HEK293T (cell line): ENCODE measurements at regions not wholly inside any gene's neighbourhood (a gene's known extent, or its start where the extent isn't known, plus 50 kb on each side); places are given as distances from the start of the nearest gene placed in this dataset.

Experiments
- CTCF ChIA-PET: fragments of 350-600 bp; formaldehyde crosslinking; extraction: SDS; loops from one replicate; lab custom pipeline; 2021; ENCODE audit warnings: antibody characterized with exemption, inconsistent platforms; lab: Yijun Ruan, JAX
- POLR2A ChIA-PET: fragments of 350-600 bp; formaldehyde crosslinking; extraction: SDS; loops from one replicate; lab custom pipeline; 2020; ENCODE audit warnings: antibody characterized with exemption, inconsistent platforms; lab: Yijun Ruan, JAX
- DNase-seq: peaks from one replicate; pipeline ENCODE4 v3.0.0; 2012; ENCODE audit warnings: mixed read lengths; ENCODE audit errors: extremely low spot score
- ARNT ChIP-seq: fragments of 450-650 bp; IDR thresholded peaks from 2 replicates; pipeline ENCODE4 v1.6.1; 2017; ENCODE audit warnings: mild to moderate bottlenecking
- BHLHE40 ChIP-seq: fragments of 450-650 bp; IDR thresholded peaks from 2 replicates; pipeline ENCODE4 v1.6.1; 2016; ENCODE audit warnings: mild to moderate bottlenecking, moderate library complexity, borderline replicate concordance
- CTBP1 ChIP-seq: fragments of 450-650 bp; IDR thresholded peaks from 2 replicates; pipeline ENCODE4 v1.6.1; 2016; ENCODE audit warnings: borderline replicate concordance
- ELF4 ChIP-seq: fragments of 450-650 bp; IDR thresholded peaks from 2 replicates; pipeline ENCODE4 v1.6.1; 2017; ENCODE audit warnings: antibody characterized with exemption
- FOXA1 ChIP-seq: fragments of 450-650 bp; IDR thresholded peaks from 2 replicates; pipeline ENCODE4 v1.6.1; 2016; ENCODE audit warnings: mild to moderate bottlenecking
- FOXK2 ChIP-seq: fragments of 450-650 bp; IDR thresholded peaks from 2 replicates; pipeline ENCODE4 v1.6.1; 2016; ENCODE audit warnings: mild to moderate bottlenecking
- FOXM1 ChIP-seq: fragments of 450-650 bp; IDR thresholded peaks from 2 replicates; pipeline ENCODE4 v1.6.1; 2017; ENCODE audit warnings: mild to moderate bottlenecking, borderline replicate concordance
- HDGF ChIP-seq: fragments of 450-650 bp; IDR thresholded peaks from 2 replicates; pipeline ENCODE4 v1.6.1; 2017; ENCODE audit warnings: antibody characterized with exemption, borderline replicate concordance
- L3MBTL2 ChIP-seq: fragments of 450-650 bp; conservative IDR thresholded peaks from 2 replicates; pipeline ENCODE4 v1.6.1; 2016; ENCODE audit warnings: mild to moderate bottlenecking
- LEF1 ChIP-seq: fragments of 450-650 bp; IDR thresholded peaks from 2 replicates; pipeline ENCODE4 v1.6.1; 2017; ENCODE audit warnings: mild to moderate bottlenecking, borderline replicate concordance
- NFRKB ChIP-seq: fragments of 450-650 bp; IDR thresholded peaks from 2 replicates; pipeline ENCODE4 v1.6.1; 2016; ENCODE audit warnings: mild to moderate bottlenecking, moderate library complexity
- SP1 ChIP-seq: fragments of 450-650 bp; IDR thresholded peaks from 2 replicates; pipeline ENCODE4 v1.6.1; 2017
- SUZ12 ChIP-seq: fragments of 450-650 bp; IDR thresholded peaks from 2 replicates; pipeline ENCODE4 v1.6.1; 2016; ENCODE audit warnings: mild to moderate bottlenecking
- TARDBP ChIP-seq: fragments of 450-650 bp; IDR thresholded peaks from 2 replicates; pipeline ENCODE4 v1.6.1; 2016
- ZNF384 ChIP-seq: fragments of 450-650 bp; IDR thresholded peaks from 2 replicates; pipeline ENCODE4 v1.6.1; 2016
- TF ChIP-seq, protein P1 (sequence below): fragments of 450-650 bp; IDR thresholded peaks from 2 replicates; pipeline ENCODE4 v1.6.1; 2016

DNA sequence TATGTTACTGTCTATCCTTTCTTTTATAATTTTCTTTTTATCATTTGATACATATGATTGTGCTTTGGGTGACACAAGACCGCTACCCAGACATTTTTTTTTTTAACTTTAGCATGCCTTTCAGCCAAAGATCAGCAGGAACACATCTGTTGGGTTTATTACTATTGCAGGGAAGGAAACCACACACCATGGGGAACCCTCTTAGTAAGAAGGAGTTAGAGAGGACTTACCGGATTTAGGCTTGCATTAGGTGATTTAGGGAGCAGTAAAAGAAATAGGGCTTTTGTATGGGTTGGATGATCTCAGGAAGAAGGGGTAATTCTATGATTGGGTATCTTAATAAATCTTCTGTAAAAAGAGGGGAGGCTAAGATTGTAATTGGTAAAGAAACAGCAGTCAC, 138.2 kb downstream of the SNX18 start:
- TF ChIP-seq L3MBTL2 (no peak), SUZ12 (no peak), CTBP1 (no peak), SP1 (no peak), TARDBP (no peak), ELF4 (no peak), ZNF384 (no peak), FOXM1 (no peak)
- TF ChIP-seq, protein P1, sequence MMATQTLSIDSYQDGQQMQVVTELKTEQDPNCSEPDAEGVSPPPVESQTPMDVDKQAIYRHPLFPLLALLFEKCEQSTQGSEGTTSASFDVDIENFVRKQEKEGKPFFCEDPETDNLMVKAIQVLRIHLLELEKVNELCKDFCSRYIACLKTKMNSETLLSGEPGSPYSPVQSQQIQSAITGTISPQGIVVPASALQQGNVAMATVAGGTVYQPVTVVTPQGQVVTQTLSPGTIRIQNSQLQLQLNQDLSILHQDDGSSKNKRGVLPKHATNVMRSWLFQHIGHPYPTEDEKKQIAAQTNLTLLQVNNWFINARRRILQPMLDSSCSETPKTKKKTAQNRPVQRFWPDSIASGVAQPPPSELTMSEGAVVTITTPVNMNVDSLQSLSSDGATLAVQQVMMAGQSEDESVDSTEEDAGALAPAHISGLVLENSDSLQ: no peak
- POLR2A ChIA-PET: no interaction called here
- CTCF ChIA-PET: no interaction called here
- no peak for DNase-seq

DNA sequence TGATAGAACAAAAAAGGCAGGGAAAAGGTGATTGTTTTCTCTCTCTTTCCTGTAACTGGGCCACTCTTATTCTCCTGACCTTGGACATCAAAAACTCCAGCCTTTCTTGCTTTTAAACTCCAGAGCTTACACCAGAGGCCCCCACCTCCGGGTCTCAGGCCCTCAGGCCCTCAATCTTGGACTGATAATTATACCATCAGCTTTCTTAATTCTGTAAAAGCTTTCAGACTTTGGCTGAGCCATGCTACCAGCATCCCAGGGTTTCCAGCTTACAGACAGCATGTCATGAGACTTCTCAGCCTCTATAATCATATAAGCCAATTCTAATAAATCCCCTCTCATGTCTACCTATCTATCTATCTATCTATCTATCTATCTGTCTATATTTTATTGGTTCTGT, 137.7 kb downstream of the SNX18 start:
- DNase-seq: no peak
- TF ChIP-seq SP1 (no peak), FOXK2 (no peak)
- ChIA-PET CTCF (no interaction called here), POLR2A (no interaction called here)

DNA sequence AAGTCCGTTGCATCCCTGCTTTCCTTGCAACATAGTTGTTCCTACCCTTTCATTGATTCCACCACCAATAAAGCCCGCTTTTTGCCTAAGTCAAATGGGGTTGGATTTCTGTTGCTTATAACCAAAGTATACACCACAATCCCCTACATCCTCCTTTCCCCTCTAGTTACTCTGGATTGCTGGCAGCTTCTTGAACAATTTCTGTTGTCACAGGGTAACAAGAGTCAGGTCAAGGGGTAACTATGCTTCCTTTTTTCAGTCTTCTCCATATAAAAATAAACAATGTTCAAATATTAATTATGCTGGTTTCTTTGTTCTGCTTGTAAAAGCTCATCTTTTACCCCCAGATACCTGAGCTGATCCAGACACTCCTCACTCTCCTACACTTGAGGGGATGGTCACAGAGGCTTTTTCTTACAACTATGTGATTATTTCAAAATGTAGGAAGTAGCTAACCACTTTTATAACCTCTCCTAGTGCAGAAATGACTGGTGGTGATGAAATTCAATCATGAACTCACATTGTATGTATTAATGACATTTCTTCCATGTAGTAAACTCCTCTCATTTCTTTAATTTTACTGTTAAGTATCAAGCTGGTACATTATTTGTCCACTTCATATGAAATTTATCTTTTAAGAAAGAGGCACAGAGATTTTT, 136.5 kb downstream of the SNX18 start:
- TF ChIP-seq HDGF (no peak), NFRKB (no peak), BHLHE40 (no peak), ELF4 (no peak), TARDBP (no peak), LEF1 (no peak), FOXK2 (no peak), L3MBTL2 (no peak), FOXA1 (no peak), FOXM1 (no peak)
- TF ChIP-seq, protein P1: no peak
- DNase-seq: no peak
- ChIA-PET POLR2A (no interaction called here), CTCF (no interaction called here)

DNA sequence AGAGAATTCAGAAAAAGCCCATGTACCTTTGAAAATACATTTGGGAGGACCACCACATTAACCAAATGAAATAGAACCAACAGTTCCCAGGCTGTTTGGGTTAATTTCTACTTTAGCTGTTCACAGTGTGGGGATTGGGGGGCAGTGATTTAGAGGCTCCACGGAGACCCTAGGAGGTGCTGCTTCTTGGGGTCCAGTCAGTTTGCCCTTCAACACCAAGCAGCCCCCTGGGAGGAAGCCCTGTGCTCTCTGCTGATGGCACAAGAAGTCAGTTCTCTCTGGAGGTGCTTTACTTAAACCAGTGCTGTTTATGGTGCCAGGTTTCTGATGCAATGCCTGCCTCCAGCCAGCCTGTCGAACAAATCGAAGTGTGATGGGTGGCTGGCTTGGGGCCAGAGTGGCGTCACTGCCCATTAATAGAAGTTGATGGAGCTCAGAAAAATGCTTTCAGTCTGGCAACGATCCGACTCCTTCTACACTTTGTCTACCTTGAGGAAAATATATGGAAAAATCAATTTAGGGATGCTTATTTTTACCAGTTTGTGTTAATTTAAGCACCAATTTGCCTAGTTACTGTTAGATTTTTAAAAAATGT, 134.0 kb downstream of the SNX18 start:
- ChIA-PET CTCF (no interaction called here), POLR2A (no interaction called here)
- no peak for TF ChIP-seq L3MBTL2
- no peak for TF ChIP-seq SUZ12
- no peak for TF ChIP-seq HDGF
- TF ChIP-seq FOXA1: no peak
- no peak for TF ChIP-seq ZNF384
- TF ChIP-seq CTBP1: no peak
- TF ChIP-seq, protein P1: no peak
- TF ChIP-seq FOXM1: no peak
- no peak for TF ChIP-seq BHLHE40
- TF ChIP-seq TARDBP: no peak
- no peak for TF ChIP-seq ARNT
- no peak for TF ChIP-seq NFRKB
- no peak for TF ChIP-seq LEF1
- no peak for TF ChIP-seq SP1
- no peak for TF ChIP-seq FOXK2
- TF ChIP-seq ELF4: no peak
- DNase-seq: no peak

DNA sequence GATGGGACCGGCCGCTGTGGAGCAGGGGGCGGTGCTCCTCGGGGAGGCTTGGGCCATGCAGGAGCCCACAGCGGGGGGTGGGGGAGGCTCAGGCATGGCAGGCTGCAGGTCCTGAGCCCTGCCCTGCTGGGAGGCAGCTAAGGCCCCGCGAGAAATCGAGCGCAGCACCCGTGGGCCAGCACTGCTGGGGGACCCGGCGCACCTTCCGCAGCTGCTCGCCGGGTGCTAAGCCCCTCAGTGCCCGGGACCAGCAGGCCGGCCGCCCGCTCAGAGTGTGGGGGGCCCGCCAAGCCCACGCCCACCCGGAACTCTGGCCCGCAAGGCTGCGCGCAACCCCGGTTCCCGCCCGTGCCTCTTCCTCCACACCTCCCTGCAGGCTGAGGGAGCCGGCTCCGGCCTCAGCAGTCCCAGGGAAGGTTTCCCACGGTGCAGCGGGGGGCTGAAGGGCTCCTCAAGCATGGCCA, 131.5 kb downstream of the SNX18 start:
- CTCF ChIA-PET: no interaction called here
- POLR2A ChIA-PET: no interaction called here
- DNase-seq: no peak
- TF ChIP-seq FOXA1 (no peak), NFRKB (no peak), ZNF384 (no peak), CTBP1 (no peak), FOXM1 (no peak), HDGF (no peak), L3MBTL2 (no peak), TARDBP (no peak), SP1 (no peak)

DNA sequence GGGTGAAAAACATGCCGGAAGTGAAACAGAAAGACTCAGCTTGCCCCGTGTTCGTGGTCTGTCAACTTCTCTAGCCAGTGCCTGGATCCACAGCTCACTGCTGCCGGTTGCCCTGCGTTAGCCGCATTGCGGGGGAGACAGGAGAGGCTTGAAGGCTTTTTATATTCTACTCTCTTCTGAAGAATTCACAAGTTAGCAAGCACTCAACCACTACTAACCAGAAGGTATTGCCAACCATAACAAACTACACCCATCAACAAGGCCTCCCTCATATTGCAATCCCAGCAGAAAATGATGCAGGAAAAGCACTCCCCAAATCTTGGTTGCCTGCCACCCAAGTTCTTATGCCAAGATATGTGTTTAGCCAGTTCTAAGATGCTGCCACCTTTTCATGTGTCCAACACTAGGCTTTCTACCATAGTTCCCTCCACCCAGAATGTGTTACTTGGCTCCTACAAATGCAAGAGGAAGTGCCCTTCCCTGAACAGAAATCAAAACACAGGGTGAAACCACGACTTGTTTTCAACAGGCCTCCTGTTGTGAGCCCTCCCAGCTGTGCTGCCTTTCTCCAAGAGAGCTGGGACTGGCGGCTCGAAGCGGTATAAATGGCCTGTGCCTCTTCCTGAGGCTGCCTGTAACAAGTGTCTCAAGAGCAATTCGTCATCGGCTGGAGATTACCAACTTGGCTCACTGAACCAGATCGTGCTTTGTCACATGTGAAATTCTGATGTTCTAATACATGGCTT, 129.0 kb downstream of the SNX18 start:
- TF ChIP-seq ARNT (no peak), BHLHE40 (no peak), SUZ12 (no peak), L3MBTL2 (no peak), HDGF (no peak)
- ChIA-PET POLR2A (no interaction called here), CTCF (interaction anchor here (0.5 kb wide), 1 partner anchor 130 kb away, joined by 3 read pairs; no protein-coding TSS in a partner anchor)
- DNase-seq: peak; percentile 31
